ENCODE measurements at regions not wholly inside any gene's neighbourhood (a gene's known extent, or its start where the extent isn't known, plus 50 kb on each side); places are given as distances from the start of the nearest gene placed in this dataset.
"Not testable (repeated sequence)": the region's sequence is repeated elsewhere in the genome, so short reads cannot be mapped to it uniquely, and the experiment has no call there.

GRCh38 chr18:65671621-65672415, 79.0 kb upstream of the CDH7 start:
- DNase-seq (ENCODE audit: low read depth, low spot score), result no peak

- not testable (repeated sequence) for DNase-seq (ENCODE audit: low read depth, low spot score)
Measured at GRCh38 chr18:65670145-65670544, 80.7 kb upstream of the CDH7 start.

- DNase-seq (ENCODE audit: low read depth, low spot score), result no peak
Measured at GRCh38 chr18:65661391-65661790, 89.4 kb upstream of the CDH7 start.

- DNase-seq (ENCODE audit: low read depth, low spot score), result no peak
Measured at GRCh38 chr18:65659912-65660311, 90.9 kb upstream of the CDH7 start.

GRCh38 chr18:65659312-65659711, 91.5 kb upstream of the CDH7 start:
- DNase-seq (ENCODE audit: low read depth, low spot score), result no peak

- DNase-seq (ENCODE audit: low read depth, low spot score), result no peak
Measured at GRCh38 chr18:65651192-65651591, 99.6 kb upstream of the CDH7 start.

GRCh38 chr18:65632236-65632635, 118.6 kb upstream of the CDH7 start:
- no peak for DNase-seq (ENCODE audit: low read depth, low spot score)

GRCh38 chr18:65631766-65632165, 119.0 kb upstream of the CDH7 start:
- DNase-seq (ENCODE audit: low read depth, low spot score), result no peak

- no peak for DNase-seq (ENCODE audit: low read depth, low spot score)
Measured at GRCh38 chr18:65628390-65628789, 122.4 kb upstream of the CDH7 start.

- no peak for DNase-seq (ENCODE audit: low read depth, low spot score)
Measured at GRCh38 chr18:65623676-65624075, 127.1 kb upstream of the CDH7 start.

GRCh38 chr18:65622436-65622835, 128.4 kb upstream of the CDH7 start:
- no peak for DNase-seq (ENCODE audit: low read depth, low spot score)

- DNase-seq (ENCODE audit: low read depth, low spot score), result no peak
Measured at GRCh38 chr18:65620076-65620696, 130.6 kb upstream of the CDH7 start.

- DNase-seq (ENCODE audit: low read depth, low spot score), result no peak
Measured at GRCh38 chr18:65610939-65611338, 139.9 kb upstream of the CDH7 start.

GRCh38 chr18:65608471-65608870, 142.3 kb upstream of the CDH7 start:
- no peak for DNase-seq (ENCODE audit: low read depth, low spot score)

- no peak for DNase-seq (ENCODE audit: low read depth, low spot score)
Measured at GRCh38 chr18:65607161-65607560, 143.7 kb upstream of the CDH7 start.

GRCh38 chr18:65606551-65607130, 144.2 kb upstream of the CDH7 start:
- DNase-seq (ENCODE audit: low read depth, low spot score), result no peak

GRCh38 chr18:65605352-65605751, 145.5 kb upstream of the CDH7 start:
- DNase-seq (ENCODE audit: low read depth, low spot score), result not testable (repeated sequence)

GRCh38 chr18:65601775-65602174, 149.0 kb upstream of the CDH7 start:
- no peak for DNase-seq (ENCODE audit: low read depth, low spot score)

- DNase-seq (ENCODE audit: low read depth, low spot score), result no peak
Measured at GRCh38 chr18:65592435-65592834, 158.4 kb upstream of the CDH7 start.

GRCh38 chr18:65587491-65587890, 163.3 kb upstream of the CDH7 start:
- DNase-seq (ENCODE audit: low read depth, low spot score), result no peak

- DNase-seq (ENCODE audit: low read depth, low spot score), result not testable (repeated sequence)
Measured at GRCh38 chr18:65582094-65582493, 168.7 kb upstream of the CDH7 start.

GRCh38 chr18:65568866-65569265, 181.9 kb upstream of the CDH7 start:
- no peak for DNase-seq (ENCODE audit: low read depth, low spot score)

GRCh38 chr18:65567372-65567771, 183.4 kb upstream of the CDH7 start:
- DNase-seq (ENCODE audit: low read depth, low spot score), result no peak
